Activated CD8-positive, alpha-beta T cell treated with anti-CD3 and anti-CD28 coated beads for 36 hours (primary cell): ENCODE measurements at regions not wholly inside any gene's neighbourhood (a gene's known extent, or its start where the extent isn't known, plus 50 kb on each side); places are given as distances from the start of the nearest gene placed in this dataset.
"Not testable (repeated sequence)": the region's sequence is repeated elsewhere in the genome, so short reads cannot be mapped to it uniquely, and the experiment has no call there.

Experiments
- ATAC-seq: fragments of 200-7000 bp; cut with Tn5 transposase; one replicate; pipeline ENCODE4 v1.10.0; 2021; ENCODE audit warnings: mild to moderate bottlenecking, moderate library complexity
- CTCF ChIA-PET: fragments of 350-600 bp; sonication (Branson Sonifier 250); formaldehyde crosslinking; loops from one replicate; lab custom pipeline; 2021; ENCODE audit warnings: antibody characterized with exemption; lab: Charles Lee
- POLR2A ChIA-PET: fragments of 350-600 bp; sonication (Branson Sonifier 250); formaldehyde crosslinking; loops from one replicate; lab custom pipeline; 2021; ENCODE audit warnings: antibody characterized with exemption; lab: Charles Lee
- DNase-seq: peaks from one replicate; pipeline ENCODE4 v3.0.0-alpha.2; 2020
- H3K27ac Mint-ChIP-seq: one replicate; pipeline ENCODE4 v1.8.0; 2021; ENCODE audit warnings: mild to moderate bottlenecking, mixed read lengths
- H3K27me3 Mint-ChIP-seq: one replicate; pipeline ENCODE4 v1.8.0; 2021; ENCODE audit warnings: mixed read lengths
- H3K36me3 Mint-ChIP-seq: one replicate; pipeline ENCODE4 v1.8.0; 2021; ENCODE audit warnings: low read depth, mixed read lengths
- H3K4me1 Mint-ChIP-seq: one replicate; pipeline ENCODE4 v1.8.0; 2021; ENCODE audit warnings: low read depth, mixed read lengths
- H3K4me3 Mint-ChIP-seq: one replicate; pipeline ENCODE4 v1.8.0; 2021; ENCODE audit warnings: mild to moderate bottlenecking, moderate library complexity, mixed read lengths
- H3K9me3 Mint-ChIP-seq: one replicate; pipeline ENCODE4 v1.8.0; 2021; ENCODE audit warnings: mixed read lengths
- CTCF ChIP-seq: fragments of 200-600 bp; IDR thresholded peaks from one replicate; pipeline ENCODE4 v1.8.0; 2022; ENCODE audit warnings: antibody characterized with exemption, mild to moderate bottlenecking
- intact Hi-C: fragments of 100-400 bp; cut with micrococcal nuclease; formaldehyde crosslinking; loops from one replicate; pipeline ENCODE4 v1.10.0; 2022

GRCh38 chr20:2219481-2220006, 76.3 kb upstream of the TGM3 start:
- no peak overlapping the region for H3K4me3 Mint-ChIP-seq
- ATAC-seq (no peak), DNase-seq (no peak)
- POLR2A ChIA-PET = no interaction called here
- no peak overlapping the region for H3K27ac Mint-ChIP-seq
- peaks cover 5% of the 10 kb centered on the region for H3K27me3 Mint-ChIP-seq
- no peak for TF ChIP-seq CTCF
- intact Hi-C loops = no loop called here
- CTCF ChIA-PET = no interaction called here
- peaks cover 5% of the 10 kb centered on the region for H3K36me3 Mint-ChIP-seq
- H3K9me3 Mint-ChIP-seq = peaks cover 6% of the 10 kb centered on the region
- peaks cover 8% of the 10 kb centered on the region for H3K4me1 Mint-ChIP-seq

DNA sequence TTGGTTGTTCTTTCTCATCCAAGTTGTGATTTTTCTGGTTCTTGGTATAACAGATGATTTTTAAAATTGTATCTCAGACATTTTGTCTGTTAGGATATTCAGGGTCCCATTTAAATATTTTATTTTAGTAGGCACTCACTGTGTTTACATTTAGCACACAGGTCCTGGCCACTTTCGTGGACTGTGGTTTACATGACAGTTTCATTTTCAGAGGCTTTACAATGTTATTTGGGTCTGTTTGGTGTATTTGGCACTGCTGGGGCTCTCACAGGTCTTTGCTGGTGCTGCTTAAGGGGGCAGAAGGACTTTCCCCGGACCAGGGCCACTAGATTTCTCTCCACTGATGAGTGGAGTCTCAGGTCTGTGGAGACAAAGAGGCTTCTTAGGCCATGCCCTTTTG, 75.5 kb upstream of the TGM3 start:
- ATAC-seq = no peak
- H3K4me3 Mint-ChIP-seq = no peak overlapping the region
- H3K27ac Mint-ChIP-seq = no peak overlapping the region
- peaks cover 1% of the 10 kb centered on the region for H3K27me3 Mint-ChIP-seq
- H3K9me3 Mint-ChIP-seq = peaks cover 6% of the 10 kb centered on the region
- no peak for DNase-seq
- peaks cover 5% of the 10 kb centered on the region for H3K36me3 Mint-ChIP-seq
- intact Hi-C loops = no loop called here
- POLR2A ChIA-PET = no interaction called here
- H3K4me1 Mint-ChIP-seq = peaks cover 8% of the 10 kb centered on the region
- TF ChIP-seq CTCF = no peak
- CTCF ChIA-PET = no interaction called here

DNA sequence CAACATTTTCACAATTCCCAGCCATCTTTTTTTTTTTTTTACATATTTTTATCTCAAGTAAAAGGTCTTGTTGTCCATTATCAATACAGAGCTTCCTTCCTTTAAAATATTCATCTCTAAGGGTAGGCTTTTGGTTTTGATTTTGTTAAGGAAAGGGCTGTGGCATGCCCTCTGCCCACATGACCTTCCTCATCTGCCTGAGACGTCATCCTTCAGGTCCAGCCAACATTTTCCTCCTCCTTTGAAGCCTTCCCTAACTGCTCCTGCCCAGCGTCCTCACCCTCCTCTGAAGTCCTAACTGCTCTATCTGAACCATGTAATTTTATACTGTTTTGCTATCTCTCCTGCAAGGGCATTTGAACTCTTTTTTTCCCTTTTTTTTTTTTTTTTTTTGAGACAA, 73.9 kb upstream of the TGM3 start:
- POLR2A ChIA-PET = interaction anchor here (0.6 kb wide), 1 partner anchor 14 kb away, joined by 3 read pairs; no protein-coding TSS in a partner anchor

DNA sequence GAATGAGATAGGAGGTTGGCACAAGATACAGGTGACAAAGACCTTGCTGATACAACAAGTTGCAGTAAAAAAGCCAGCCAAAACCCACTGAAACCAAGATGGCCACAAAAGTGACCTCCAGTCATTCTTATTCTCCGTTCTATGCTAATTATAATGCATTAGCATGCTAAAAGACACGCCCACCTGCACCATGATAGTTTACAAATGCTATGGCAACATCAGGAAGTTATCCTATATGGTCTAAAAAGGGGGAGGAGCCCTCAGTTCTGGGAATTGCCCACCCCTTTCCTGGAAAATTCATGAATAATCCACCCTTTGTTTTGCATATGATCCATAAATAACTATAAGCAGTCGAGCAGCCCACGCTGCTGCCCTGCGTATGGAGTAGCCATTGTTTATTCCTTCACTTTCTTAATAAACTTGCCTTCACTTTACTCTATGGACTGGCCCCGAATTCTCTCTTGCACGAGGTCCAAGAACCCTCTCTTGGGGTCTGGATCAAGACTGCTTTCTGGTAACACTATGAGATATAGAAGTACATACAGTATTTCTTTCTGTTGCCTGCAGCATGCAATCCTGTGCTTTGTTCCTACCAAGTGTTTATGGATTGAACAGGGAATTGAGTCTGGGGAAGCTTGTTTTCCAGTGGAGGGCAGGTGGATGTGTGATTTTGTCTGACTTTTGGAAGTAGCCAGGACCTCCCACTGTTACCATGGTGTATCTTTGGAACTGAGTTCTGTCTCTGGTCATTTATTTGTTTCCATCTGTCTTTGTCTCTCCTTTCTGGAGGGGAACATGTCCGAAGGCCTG, 72.0 kb upstream of the TGM3 start:
- DNase-seq (no peak), ATAC-seq (no peak)
- Mint-ChIP-seq H3K9me3 (peaks cover 6% of the 10 kb centered on the region), H3K4me1 (no peaks in the 10 kb centered on the region), H3K27ac (no peak overlapping the region), H3K27me3 (peaks cover 5% of the 10 kb centered on the region), H3K4me3 (no peak overlapping the region), H3K36me3 (peaks cover 5% of the 10 kb centered on the region)
- CTCF ChIA-PET = interaction anchor here (1.0 to 1.9 kb wide), 3 partner anchors 16 to 79 kb away, joined by 3 to 7 read pairs (median 3); no protein-coding TSS in a partner anchor
- intact Hi-C loops = no loop called here
- POLR2A ChIA-PET = no interaction called here
- TF ChIP-seq CTCF = no peak

More for the DNA sequence above, 73.9 kb upstream of the TGM3 start:
- DNase-seq (no peak), ATAC-seq (no peak)
- no peak for TF ChIP-seq CTCF
- peaks cover 8% of the 10 kb centered on the region for H3K4me1 Mint-ChIP-seq
- intact Hi-C loops = no loop called here
- H3K27me3 Mint-ChIP-seq = peaks cover 1% of the 10 kb centered on the region
- H3K9me3 Mint-ChIP-seq = peaks cover 6% of the 10 kb centered on the region
- H3K4me3 Mint-ChIP-seq = no peak overlapping the region
- peaks cover 5% of the 10 kb centered on the region for H3K36me3 Mint-ChIP-seq
- no peak overlapping the region for H3K27ac Mint-ChIP-seq
- CTCF ChIA-PET = interaction anchor here (0.6 kb wide), 1 partner anchor 100 kb away, joined by 3 read pairs; no protein-coding TSS in a partner anchor

GRCh38 chr20:2224368-2224639, 71.5 kb upstream of the TGM3 start:
- ChIA-PET POLR2A (no interaction called here), CTCF (interaction anchor here (1.0 to 1.9 kb wide), 3 partner anchors 16 to 78 kb away, joined by 3 to 7 read pairs (median 3); no protein-coding TSS in a partner anchor)
- DNase-seq = no peak
- Mint-ChIP-seq H3K9me3 (peaks cover 6% of the 10 kb centered on the region), H3K4me3 (no peak overlapping the region), H3K4me1 (no peaks in the 10 kb centered on the region), H3K27me3 (peaks cover 9% of the 10 kb centered on the region), H3K27ac (no peak overlapping the region), H3K36me3 (peaks cover 5% of the 10 kb centered on the region)
- intact Hi-C loops = no loop called here
- ATAC-seq = no peak
- no peak for TF ChIP-seq CTCF

- ATAC-seq, POLR2A ChIA-PET, H3K4me1 Mint-ChIP-seq, H3K9me3 Mint-ChIP-seq, H3K4me3 Mint-ChIP-seq, DNase-seq, H3K36me3 Mint-ChIP-seq, intact Hi-C loops, H3K27ac Mint-ChIP-seq, H3K27me3 Mint-ChIP-seq: not testable (repeated sequence)
- CTCF ChIA-PET = interaction anchor here (1.7 kb wide), 1 partner anchor 20 kb away, joined by 3 read pairs; no protein-coding TSS in a partner anchor
Measured at GRCh38 chr20:2227285-2227684, 68.5 kb upstream of the TGM3 start.
